NCI-H2029 treated with DMSO at 0.1 percent for 48 hours (cell line): ENCODE measurements at regions not wholly inside any gene's neighbourhood (a gene's known extent, or its start where the extent isn't known, plus 50 kb on each side); places are given as distances from the start of the nearest gene placed in this dataset.

Experiments
- DNase-seq: peaks from one replicate; lab custom pipeline; 2025; lab: John Stamatoyannopoulos, UW

DNA sequence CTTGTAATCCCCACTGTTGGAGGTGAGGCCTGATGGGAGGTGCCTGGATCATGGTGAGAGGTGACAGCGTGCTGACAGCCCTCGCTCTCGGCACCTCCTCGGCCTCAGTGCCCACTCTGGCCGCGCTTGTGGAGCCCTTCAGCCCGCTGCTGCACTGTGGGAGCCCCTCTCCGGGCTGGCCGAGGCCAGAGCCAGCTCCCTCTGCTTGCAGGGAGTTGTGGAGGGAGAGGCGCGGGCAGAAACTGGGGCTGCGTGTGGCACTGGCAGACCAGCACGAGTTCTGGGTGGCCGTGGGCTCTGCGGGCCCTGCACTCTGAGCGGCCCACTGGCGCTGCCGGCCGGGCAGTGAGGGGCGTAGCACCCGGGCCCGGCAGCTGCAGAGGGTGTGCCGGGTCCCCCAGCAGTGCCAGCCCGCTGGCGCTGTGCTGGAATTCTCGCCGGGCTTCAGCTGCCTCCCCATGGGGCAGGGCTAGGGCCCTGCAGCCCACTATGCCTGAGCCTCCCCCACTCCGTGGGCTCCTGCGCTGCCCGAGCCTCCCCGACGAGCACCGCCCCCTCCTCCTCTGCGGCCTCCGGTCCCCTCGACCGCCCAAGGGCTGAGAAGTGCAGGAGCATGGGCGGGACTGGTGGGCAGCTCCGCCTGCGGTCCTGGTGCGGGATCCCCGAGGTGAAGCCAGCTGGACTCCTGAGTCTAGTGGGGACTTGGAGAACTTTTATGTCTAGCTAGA lies 197.1 kb downstream of the SPP2 start:
- DNase-seq, result no peak

GRCh38 chr2:234245945-234246344 lies 195.4 kb downstream of the SPP2 start:
- no peak for DNase-seq

DNA sequence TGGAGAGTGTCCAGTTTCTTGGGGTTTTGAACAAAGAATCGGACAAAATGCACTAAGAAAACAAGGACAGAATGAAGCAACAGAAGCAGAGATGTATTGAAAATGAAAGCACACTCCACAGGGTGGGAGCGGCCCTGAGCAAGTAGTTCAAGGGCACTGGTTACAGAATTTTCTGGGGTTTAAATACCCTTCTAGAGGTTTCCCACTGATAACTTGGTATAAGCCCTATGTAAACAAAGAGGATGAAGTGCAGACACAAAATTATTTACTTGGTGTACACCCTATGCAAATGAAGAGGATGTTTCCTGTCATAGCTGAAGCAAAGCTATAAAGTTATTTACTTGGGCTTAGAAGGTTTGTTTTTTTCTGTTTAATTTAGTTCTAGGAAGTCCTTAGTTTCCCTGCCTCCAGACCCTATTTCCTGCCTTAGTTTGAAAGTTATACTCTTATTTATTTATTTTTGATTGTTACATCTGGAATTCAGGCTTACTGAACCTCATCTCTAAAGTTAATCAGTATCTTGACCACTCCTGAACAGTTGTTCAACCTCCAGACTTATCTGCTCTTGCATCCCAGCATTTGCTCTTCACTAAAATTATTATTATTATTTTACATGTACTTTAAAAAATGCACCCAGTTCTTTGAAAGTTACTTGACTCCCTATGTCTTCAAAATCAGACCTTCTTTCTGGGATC lies 193.5 kb downstream of the SPP2 start:
- peak; percentile 11 for DNase-seq

GRCh38 chr2:234242459-234242836 lies 191.9 kb downstream of the SPP2 start:
- DNase-seq, result no peak

GRCh38 chr2:234241656-234242458 lies 191.4 kb downstream of the SPP2 start:
- DNase-seq, result no peak

DNA sequence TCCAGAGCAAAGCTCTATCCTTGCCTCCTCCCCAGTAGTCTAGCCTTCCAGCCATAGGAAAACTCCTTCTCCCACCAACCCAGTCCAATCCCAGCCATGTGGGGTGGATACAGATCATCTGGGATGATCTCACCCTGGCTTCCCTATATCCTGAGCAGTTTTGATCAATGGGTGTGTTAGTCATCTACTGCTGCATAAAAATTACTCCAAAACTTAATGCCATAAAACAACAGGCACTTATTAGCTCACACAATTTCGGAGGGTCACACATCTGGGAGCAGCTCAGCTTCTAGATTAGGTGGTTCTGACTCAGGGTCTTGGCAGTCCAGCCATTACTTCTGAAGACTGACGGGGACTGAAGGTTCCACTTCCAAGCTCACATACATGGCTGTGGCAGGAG lies 190.4 kb downstream of the SPP2 start:
- no peak for DNase-seq

DNA sequence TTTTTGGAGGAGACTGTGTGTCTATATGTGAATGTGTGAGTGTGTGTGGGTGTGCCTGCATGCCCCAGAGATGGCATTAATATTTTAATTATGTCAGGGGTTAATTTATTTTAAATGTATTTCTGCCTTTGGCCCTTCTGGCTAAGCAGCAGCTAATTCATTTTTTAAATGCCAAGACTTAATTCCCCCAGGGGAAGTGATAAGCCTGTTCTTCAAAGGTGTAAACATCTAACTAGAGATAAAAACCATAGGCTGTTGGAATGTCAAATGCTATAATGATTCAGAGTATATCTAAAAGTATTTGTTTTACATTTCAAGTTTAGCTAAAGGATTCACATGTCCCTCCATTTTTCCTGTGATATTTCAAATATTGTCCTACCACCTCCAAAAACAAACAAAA lies 184.7 kb downstream of the SPP2 start:
- no peak for DNase-seq

DNA sequence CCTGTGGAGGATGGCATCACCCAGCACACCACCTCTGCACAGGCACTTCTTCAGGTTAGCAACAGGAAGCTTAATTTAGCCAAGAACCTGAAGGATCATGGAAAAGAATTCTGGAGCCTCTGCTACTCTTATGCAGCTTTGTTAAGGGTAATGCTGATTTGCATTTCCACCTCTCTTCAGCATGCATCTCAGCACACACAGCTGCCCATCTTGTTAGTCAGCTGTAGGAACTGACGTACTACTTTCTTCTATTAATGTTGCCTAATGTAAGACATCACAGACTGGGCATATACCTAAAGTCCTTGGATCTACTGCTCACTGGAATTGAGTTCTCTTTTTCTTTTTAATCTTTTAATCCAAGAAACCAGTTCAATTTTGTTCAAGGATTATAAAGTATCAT lies 181.0 kb downstream of the SPP2 start:
- DNase-seq, result no peak

GRCh38 chr2:234219046-234219310 lies 168.5 kb downstream of the SPP2 start:
- no peak for DNase-seq

DNA sequence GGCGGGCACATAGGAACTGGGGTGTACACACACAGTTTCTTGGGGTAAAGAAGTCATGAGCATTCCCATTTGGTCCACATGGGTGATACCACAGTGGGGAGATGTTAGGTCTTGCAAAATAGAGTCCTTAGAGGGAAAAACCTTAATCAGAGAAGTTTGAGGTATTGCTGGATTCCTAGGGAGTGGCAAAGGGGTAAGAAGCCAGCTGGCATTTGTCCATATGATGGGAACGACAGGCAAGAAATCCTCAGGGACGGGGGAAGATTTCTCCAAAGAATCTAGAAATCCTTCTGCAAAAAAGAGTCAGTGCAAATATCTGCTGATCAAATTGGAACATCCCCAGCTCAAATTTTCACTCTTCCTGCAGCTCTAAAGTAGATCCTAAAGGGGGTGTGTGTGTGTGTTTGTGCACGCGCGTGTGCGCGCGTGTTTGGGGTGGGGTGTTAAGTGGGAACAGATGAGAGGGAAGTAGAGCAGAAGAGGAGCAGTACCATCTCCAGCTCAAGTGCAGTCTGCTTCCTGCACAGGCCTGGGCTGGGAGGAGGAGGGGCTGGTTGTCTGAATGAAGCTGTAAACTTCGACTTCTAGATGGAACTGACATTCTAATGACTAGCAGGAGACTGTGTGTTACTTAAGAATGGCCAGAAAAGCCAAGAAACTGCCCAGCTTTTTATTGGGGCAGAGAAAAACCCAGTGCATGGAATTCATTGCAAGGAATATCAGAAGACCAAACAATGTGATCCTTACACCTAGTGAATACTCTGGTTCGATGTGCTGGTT lies 168.0 kb downstream of the SPP2 start:
- DNase-seq, result no peak

GRCh38 chr2:234212534-234212933 lies 162.0 kb downstream of the SPP2 start:
- DNase-seq, result no peak

DNA sequence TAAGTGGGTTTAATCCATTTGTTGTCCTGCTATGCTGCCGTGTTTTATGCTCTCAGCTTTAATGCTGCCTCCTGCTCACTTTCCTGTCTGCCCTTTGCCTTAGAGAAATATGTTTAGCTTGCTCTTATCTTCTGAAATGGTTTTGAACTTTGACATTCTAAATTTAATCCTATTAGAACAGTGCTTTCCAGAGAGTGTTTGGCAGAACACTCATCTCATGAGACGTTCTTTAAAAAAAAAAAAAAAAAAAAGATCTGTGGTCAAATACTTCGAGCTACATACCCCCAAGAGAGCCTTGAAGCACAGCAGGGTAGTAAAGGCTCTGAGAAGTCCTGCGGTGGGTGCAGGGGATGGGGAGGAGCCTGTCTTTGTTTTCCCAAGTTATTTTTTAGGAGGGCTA lies 161.3 kb downstream of the SPP2 start:
- DNase-seq, result no peak

DNA sequence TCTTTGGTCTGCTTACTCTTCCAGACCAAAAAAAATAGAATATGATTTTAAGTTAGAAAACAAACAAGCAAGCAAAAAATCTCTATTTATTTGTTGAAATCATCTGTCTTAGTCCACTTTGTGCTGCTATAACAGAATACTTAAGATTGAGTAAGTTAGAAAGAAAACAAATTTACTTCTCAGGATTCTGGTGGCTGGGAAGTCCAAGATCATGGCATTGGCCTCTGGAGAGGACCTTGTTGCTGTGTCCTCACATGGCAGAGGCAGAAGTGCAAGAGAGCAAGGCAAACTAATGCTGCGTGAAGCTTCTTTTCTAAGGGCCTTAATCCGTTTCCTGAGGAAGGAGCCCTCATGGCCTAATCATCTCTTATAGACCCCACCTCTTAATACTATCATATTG lies 156.2 kb downstream of the SPP2 start:
- no peak for DNase-seq

DNA sequence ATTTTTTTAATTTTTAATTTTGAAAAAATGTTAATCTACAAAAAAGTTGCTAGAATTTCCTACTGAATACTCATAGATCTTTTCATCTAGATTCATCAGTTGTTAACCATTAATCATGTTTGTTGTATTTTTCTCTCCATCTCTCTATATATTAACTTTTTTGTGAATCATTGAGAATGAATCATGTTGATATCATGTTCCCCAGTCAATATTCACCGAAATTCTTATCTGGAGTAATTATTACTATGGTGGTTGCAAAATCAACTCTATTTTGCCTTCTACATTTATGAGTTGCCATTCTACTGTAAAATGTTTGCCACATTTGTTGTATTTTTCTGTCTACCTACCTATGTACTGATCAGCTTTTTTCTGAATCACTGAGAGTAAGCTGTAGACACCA lies 154.0 kb downstream of the SPP2 start:
- no peak for DNase-seq

GRCh38 chr2:234203135-234203984 lies 152.9 kb downstream of the SPP2 start:
- DNase-seq, result no peak

- no peak for DNase-seq
Observed at GRCh38 chr2:234202601-234203000, 152.1 kb downstream of the SPP2 start.

DNA sequence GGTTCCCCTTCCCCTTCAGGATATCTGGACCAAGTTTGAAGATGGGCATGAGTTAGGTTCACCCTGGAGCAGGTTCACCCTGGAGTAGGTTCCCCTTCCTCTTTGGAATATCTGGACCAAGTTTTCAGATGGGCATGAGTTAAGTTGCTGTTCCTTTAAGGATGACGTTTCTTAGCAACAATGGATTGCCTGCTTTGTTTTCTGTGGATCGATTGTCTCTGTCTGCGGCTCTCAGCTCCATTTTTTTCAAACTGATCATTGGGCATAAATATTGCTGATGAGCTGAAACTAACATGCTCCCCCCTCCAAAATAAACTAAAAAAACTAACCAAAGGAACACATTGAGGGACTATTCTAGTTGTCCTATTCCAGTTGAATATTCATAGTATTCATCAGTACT lies 149.5 kb downstream of the SPP2 start:
- no peak for DNase-seq

DNA sequence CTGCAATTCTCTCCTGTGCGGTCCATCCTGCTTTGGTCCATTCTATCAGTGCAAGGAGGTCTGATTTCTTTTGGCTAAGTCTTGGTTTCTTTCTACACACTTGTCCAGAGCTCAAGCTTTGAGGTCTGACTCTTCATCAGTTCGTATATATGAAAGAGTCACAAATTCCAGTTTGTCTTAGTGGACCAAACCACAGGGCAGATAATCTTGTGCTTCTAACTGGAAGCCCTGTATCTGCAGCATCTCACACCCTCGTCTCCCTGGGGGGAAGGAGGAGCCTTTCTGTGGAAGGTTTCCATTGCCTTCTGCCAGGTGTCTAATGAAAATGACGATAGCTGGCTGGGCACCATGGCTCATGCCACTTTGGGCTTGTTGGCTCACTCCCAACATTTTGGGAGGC lies 148.5 kb downstream of the SPP2 start:
- DNase-seq, result no peak

GRCh38 chr2:234195516-234195915 lies 145.0 kb downstream of the SPP2 start:
- no peak for DNase-seq

GRCh38 chr2:234193977-234194563 lies 143.6 kb downstream of the SPP2 start:
- no peak for DNase-seq

DNA sequence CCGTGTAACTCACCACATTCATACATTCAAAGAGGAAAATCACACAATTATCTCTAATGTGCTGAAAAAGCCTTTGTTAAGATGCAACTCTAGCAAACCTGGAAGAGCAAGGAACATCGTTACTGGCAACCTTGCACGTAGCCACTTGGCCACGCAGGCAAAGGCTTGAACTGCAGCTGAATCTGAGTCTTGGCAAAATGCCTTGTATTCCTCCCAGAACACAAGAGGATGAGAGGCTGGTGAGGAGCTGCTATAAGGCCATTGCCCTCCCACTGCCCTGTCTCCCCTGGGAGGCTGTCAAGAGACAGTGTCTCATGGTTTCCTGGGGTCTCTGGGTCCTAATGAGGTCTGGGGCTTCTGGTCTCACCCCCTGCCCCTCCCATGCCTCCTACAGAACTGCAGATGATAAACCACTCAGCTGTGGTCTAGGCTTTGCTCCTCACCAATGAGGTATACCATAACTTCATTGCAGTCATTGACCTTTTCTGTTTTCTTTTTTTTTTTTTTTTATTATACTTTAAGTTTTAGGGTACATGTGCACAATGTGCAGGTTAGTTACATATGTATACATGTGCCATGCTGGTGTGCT lies 141.4 kb downstream of the SPP2 start:
- DNase-seq, result peak; percentile 81
